ENCODE measurements at regions not wholly inside any gene's neighbourhood (a gene's known extent, or its start where the extent isn't known, plus 50 kb on each side); places are given as distances from the start of the nearest gene placed in this dataset.

DNA sequence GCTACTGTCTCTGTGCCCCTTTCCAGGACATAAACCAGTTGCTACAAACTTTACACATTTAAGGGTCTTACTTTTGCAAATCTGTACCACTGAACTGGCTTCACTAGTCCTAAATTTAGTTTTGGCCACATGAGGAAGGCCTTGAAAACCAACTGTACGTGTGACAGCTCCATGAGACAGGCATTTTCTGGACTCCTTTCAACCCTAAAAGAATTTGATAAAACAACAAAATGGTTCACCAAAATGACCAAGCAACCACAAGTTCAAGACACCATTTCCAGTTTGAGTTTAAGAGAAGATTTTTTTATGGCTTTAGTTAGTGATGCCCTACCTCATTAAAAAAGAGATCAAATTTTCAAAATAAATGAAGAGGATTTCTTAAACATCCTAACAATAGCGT lies 246.4 kb downstream of the ZNF674 start:
- Histone ChIP-seq H3K4me1 (replicated peaks in 1 of 2; ENCODE audit: control insufficient read depth in 2 of 2, insufficient read depth in 2 of 2, low read length in 2 of 2) (no peaks in the 10 kb centered on the region), H3K79me2 (ENCODE audit: control insufficient read depth, insufficient read depth, low read length) (no peaks in the 10 kb centered on the region)

DNA sequence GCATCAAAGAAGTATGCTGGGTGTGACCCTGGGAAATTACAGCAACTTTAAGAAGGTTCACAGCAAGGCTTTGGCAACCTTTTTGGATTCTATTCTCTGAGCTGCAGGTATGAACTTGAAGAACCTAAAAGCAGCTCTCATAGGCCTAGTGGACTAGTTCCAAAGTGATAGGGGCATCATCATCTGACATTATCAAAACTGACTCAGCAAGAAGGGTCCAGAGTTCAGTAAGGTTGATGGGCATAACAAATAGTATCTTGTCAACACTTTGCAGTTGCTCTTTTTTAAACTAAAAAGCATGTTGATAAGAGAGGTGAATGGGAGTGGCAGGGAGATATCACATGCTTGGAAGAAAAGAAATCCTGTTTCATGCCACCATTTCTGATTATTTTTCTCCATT lies 249.3 kb downstream of the ZNF674 start:
- in situ Hi-C loops (cut with MboI): no loop called here
- FAIRE-seq: no peak
- H3K4me2 ChIP-seq (ENCODE audit: insufficient read depth, low read length): no peak overlapping the region
- no peaks in the 10 kb centered on the region for H3K36me3 ChIP-seq (ENCODE audit: control insufficient read depth, insufficient read depth, low read length)
- no peak overlapping the region for H2AFZ ChIP-seq (ENCODE audit: low read depth, low read length)
- no TSS peak for BruUV-seq (replicated peaks)
- H3K27me3 ChIP-seq (ENCODE audit: control insufficient read depth in 2 of 2, insufficient read depth in 2 of 2, low read length in 2 of 2): no peaks in the 10 kb centered on the region
- H4K20me1 ChIP-seq (replicated peaks; ENCODE audit: control insufficient read depth, insufficient read depth, low read length): no peaks in the 10 kb centered on the region
- POLR2A ChIA-PET: no interaction called here
- H3K4me3 ChIP-seq: no peak overlapping the region
- H3K9ac ChIP-seq (ENCODE audit: insufficient read depth in 1 of 2, low read depth in 2 of 2, low read length in 2 of 2): no peak overlapping the region
- no peaks in the 10 kb centered on the region for H3K4me1 ChIP-seq (replicated peaks in 1 of 2; ENCODE audit: control insufficient read depth in 2 of 2, insufficient read depth in 2 of 2, low read length in 2 of 2)
- H3K9me1 ChIP-seq (ENCODE audit: control insufficient read depth, insufficient read depth, low read length): no peaks in the 10 kb centered on the region
- intact Hi-C loops (cut with micrococcal nuclease): no loop called here
- ATAC-seq: no peak
- DNase-seq (ENCODE audit: extremely low read depth in 1 of 4, low spot score in 3 of 4): no peak
- H3K79me2 ChIP-seq (ENCODE audit: control insufficient read depth, insufficient read depth, low read length): no peaks in the 10 kb centered on the region
- no peak overlapping the region for H3K27ac ChIP-seq (ENCODE audit: extremely low read depth, low read depth, low read length)
- H3K9me3 ChIP-seq (replicated peaks; ENCODE audit: control insufficient read depth, insufficient read depth, low read depth, low read length): no peaks in the 10 kb centered on the region
- CTCF ChIA-PET (ENCODE audit: low intra/inter-chr PET ratio): no interaction called here
- TF ChIP-seq ZNF586 (CRISPR knock-in tag; conservative IDR thresholded peaks at IDR 0.05): no peak
- TF ChIP-seq PTRF (tag; IDR thresholded peaks at IDR 0.05): no peak
- no peak for TF ChIP-seq HMGN3 (IDR thresholded peaks at IDR 0.05; ENCODE audit: borderline replicate concordance, extremely low read depth, insufficient read length, low read depth, low read length)
- no peak for TF ChIP-seq POLR3A (IDR thresholded peaks at IDR 0.05; ENCODE audit: borderline replicate concordance, extremely low read depth, insufficient read depth, insufficient read length)
- TF ChIP-seq GTF2A2 (tag; IDR thresholded peaks at IDR 0.05): no peak
- TF ChIP-seq NR3C1 (CRISPR knock-in tag; IDR thresholded peaks at IDR 0.05): no peak
- TF ChIP-seq POLR3G (IDR thresholded peaks at IDR 0.05; ENCODE audit: extremely low read depth, insufficient read length, insufficient replicate concordance): no peak
- TF ChIP-seq, protein P1, sequence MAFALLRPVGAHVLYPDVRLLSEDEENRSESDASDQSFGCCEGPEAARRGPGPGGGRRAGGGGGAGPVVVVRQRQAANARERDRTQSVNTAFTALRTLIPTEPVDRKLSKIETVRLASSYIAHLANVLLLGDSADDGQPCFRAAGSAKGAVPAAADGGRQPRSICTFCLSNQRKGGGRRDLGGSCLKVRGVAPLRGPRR (CRISPR knock-in tag; IDR thresholded peaks at IDR 0.05): no peak

More for the DNA sequence above, 246.4 kb downstream of the ZNF674 start:
- no peak for DNase-seq (ENCODE audit: extremely low read depth in 1 of 4, low spot score in 3 of 4)
- H3K36me3 ChIP-seq (ENCODE audit: control insufficient read depth, insufficient read depth, low read length): no peaks in the 10 kb centered on the region
- no peak overlapping the region for H3K4me2 ChIP-seq (ENCODE audit: insufficient read depth, low read length)
- intact Hi-C loops (cut with micrococcal nuclease) (no loop called here), in situ Hi-C loops (cut with MboI) (no loop called here)
- BruUV-seq (replicated peaks): no TSS peak
- H4K20me1 ChIP-seq (replicated peaks; ENCODE audit: control insufficient read depth, insufficient read depth, low read length): no peaks in the 10 kb centered on the region
- ChIA-PET CTCF (ENCODE audit: low intra/inter-chr PET ratio) (no interaction called here), POLR2A (no interaction called here)
- no peak for FAIRE-seq
- H3K9me1 ChIP-seq (ENCODE audit: control insufficient read depth, insufficient read depth, low read length): no peaks in the 10 kb centered on the region
- no peak overlapping the region for H3K9ac ChIP-seq (ENCODE audit: insufficient read depth in 1 of 2, low read depth in 2 of 2, low read length in 2 of 2)
- no peak overlapping the region for H3K4me3 ChIP-seq
- no peak overlapping the region for H2AFZ ChIP-seq (ENCODE audit: low read depth, low read length)
- H3K27ac ChIP-seq (ENCODE audit: extremely low read depth, low read depth, low read length): no peak overlapping the region
- no peaks in the 10 kb centered on the region for H3K27me3 ChIP-seq (ENCODE audit: control insufficient read depth in 2 of 2, insufficient read depth in 2 of 2, low read length in 2 of 2)
- no peaks in the 10 kb centered on the region for H3K9me3 ChIP-seq (replicated peaks; ENCODE audit: control insufficient read depth, insufficient read depth, low read depth, low read length)
- ATAC-seq: no peak
- TF ChIP-seq SRSF7 (optimal IDR thresholded peaks at IDR 0.05; ENCODE audit: low read depth, low read length): no peak
- TF ChIP-seq, protein P2, sequence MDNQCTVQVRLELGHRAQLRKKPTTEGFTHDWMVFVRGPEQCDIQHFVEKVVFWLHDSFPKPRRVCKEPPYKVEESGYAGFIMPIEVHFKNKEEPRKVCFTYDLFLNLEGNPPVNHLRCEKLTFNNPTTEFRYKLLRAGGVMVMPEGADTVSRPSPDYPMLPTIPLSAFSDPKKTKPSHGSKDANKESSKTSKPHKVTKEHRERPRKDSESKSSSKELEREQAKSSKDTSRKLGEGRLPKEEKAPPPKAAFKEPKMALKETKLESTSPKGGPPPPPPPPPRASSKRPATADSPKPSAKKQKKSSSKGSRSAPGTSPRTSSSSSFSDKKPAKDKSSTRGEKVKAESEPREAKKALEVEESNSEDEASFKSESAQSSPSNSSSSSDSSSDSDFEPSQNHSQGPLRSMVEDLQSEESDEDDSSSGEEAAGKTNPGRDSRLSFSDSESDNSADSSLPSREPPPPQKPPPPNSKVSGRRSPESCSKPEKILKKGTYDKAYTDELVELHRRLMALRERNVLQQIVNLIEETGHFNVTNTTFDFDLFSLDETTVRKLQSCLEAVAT (IDR thresholded peaks at IDR 0.05): no peak
- TF ChIP-seq CC2D1A (IDR thresholded peaks at IDR 0.05): no peak
- TF ChIP-seq FOXM1 (IDR thresholded peaks at IDR 0.05; ENCODE audit: low read depth): no peak
- TF ChIP-seq FOXM1 (CRISPR knock-in tag; IDR thresholded peaks at IDR 0.05; ENCODE audit: low read depth): no peak
- TF ChIP-seq ELF4 (CRISPR knock-in tag; IDR thresholded peaks at IDR 0.05): no peak
- no peak for TF ChIP-seq SAFB2 (IDR thresholded peaks at IDR 0.05; ENCODE audit: borderline replicate concordance, low read depth, low read length, severe bottlenecking)
- no peak for TF ChIP-seq ASH1L (IDR thresholded peaks at IDR 0.05; ENCODE audit: borderline replicate concordance, low read depth, partially characterized antibody)
- TF ChIP-seq ZNF217 (CRISPR knock-in tag; IDR thresholded peaks at IDR 0.05): no peak
- TF ChIP-seq ZNF584 (CRISPR knock-in tag; IDR thresholded peaks at IDR 0.05; ENCODE audit: low read depth): no peak
- WGBS (ENCODE audit: insufficient coverage, low coverage, missing lambda C conversion rate): 0% methylated on average over 2 of the region's 2 CpGs
